Epidermal melanocyte (primary cell): ENCODE measurements at regions not wholly inside any gene's neighbourhood (a gene's known extent, or its start where the extent isn't known, plus 50 kb on each side); places are given as distances from the start of the nearest gene placed in this dataset.
"Not testable (repeated sequence)": the region's sequence is repeated elsewhere in the genome, so short reads cannot be mapped to it uniquely, and the experiment has no call there.

ENCODE experiments used
- DNase-seq: peaks from one replicate; pipeline ENCODE4 v3.0.0; 2011; ENCODE audit warnings: low spot score; ENCODE audit not compliant: insufficient read length

DNA sequence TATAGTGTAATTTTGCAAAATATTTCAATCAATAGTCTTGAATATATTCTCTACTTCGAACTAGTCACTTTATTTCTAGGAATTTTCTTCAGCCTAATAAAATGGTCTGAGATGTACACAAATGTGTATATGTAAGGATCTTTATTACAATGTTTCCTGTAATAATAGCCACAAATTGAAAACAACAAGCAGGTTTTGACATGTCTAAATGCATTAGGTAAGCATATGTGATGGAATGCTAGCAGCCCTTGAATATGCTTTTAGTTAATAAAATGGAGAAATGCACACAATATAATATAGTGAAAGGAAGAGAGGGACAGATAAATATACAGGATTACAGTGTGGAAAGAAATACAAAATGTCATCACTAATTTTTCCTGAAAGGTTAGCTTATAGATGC, 196.5 kb upstream of the IRX5 start:
- DNase-seq: no peak

DNA sequence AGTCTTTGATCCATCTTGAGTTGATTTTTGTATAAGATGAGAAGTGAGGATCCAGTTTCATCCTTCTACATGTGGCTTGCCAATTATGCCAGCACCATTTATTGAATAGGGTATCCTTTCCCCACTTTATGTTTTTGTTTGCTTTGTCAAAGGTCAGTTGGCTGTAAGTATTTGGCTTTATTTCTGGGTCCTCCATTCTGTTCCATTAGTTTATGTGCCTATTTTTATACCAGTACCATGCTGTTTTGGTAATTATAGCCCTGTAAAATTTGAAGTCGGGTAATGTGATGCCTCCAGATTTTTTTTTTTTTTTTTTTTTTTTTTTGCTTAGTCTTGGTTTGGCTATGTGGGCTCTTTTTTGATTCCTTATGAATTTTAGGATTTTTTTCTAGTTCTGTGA, 203.0 kb upstream of the IRX5 start:
- not testable (repeated sequence) for DNase-seq

DNA sequence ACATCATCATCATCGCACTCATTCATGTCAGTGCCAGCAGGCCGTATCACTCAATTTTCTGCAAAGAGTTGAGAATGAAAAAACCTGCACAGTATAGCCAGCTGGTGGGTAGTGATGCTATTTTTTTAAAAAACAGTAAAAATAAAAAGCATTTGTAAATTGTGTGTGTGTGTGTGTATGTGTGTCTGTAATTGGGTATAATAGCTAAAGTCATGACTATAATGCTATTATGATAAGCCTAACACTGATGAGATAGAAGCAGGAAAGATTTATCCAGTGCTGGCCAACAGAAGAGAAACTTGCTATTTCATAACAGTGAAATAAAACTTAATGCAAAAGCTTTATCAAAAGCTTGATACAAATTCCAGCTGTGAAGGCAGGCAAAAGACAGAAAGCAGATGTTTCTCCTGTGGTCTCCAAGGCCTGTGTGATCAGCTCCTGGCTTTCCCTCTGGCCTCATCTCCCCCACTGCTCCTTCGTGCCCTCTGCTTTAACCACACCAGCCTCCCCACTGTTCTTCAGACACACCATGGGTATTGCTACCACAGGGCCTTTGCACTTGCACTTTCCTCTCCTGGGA, 206.2 kb upstream of the IRX5 start:
- no peak for DNase-seq

DNA sequence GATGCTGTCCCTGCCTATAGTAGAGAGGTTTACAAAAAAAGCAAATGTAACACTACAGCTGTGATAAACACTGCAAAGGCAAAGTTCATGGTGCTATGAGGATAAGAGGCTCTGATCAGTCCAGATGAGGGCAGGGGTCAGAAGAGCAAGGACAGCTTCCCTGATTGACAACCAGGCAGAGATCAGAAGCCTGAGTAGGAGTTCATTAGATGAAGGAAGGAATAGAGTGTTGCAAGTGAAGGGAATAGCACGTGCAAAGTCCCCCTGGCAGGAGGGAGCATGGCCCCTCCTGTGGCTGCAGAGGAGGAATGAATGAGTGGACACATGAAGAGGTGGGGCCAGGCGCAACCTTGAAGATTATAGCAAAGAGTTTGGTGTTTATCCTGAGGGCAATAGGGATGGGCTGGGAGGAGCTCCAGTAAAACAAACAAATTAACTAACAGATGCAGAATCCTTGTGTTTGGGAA, 208.4 kb upstream of the IRX5 start:
- no peak for DNase-seq

DNA sequence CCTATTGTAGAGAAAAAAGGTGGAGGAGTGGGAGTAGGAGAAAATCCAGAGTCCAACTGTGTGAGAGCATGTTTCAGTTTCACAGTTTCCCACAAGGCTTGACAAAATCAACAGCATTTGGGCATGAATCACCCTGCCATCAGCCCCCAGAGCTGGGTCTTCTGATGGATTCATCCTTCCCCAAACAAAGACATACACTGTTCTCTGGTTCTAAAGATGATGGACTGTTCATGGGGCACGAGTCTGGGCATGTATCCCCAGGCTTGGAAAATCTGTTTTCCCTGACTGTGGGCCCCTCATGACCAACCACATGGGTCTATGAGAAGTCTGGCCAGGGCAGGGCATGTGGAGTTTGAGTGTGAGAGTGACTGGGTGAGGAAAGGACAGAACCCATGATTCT, 210.4 kb upstream of the IRX5 start:
- peak; percentile 71 for DNase-seq

DNA sequence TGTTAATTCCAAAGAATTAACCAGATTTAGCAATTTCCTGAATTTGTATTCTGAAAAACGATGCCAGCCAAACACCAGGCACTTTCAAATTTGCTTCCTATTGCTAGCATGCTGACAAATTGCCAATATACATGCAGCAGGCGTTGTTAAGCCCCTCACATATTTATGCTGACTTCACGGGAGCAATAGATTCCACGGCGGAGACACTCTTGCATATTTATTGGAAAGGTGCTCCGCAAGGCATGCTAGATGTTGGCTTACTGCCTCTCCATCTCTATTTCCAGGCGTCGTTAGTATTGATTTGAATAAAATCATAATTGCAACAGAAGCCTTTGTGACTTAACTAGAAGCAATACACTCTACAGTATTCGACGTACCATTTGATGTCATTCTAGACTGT, 211.0 kb upstream of the IRX5 start:
- no peak for DNase-seq

DNA sequence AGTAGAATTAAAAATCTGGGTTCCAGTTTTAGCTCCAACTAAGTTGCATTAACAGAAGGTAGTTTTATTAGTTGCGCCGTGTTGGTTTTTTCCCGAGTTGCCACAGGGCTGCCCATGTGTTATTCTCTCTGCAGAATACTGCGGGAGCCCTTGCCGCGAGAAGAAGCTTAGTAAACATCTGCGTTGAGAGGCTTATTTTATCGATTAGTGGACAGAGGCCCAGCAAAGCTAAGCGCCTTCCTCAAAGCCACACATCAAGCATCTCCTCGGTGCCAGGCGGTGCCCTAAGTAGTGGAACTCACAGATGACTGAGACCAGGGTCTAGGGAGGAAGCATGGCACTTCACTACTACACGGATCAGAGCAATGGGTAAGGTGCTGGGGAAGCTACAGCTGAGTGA, 212.3 kb upstream of the IRX5 start:
- DNase-seq: no peak

DNA sequence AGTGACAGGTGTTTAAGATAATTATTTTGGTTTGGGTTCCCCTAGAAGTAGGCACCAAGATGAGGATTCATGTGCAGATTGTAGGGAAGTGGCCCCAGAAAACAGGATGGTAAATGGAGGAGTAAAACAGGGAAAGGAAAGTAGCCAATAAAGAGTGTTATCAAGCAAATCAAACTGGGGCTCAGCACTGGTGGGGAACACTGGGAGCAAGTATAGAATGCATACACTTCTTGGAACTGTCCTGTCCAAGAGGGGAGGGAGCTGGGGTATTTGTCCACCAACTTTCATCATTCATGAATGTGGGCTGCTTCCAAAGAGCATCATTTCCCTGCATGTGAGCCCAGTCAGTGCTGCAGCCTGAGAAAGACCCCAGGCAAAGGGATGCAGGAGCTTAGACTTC, 215.7 kb upstream of the IRX5 start:
- no peak for DNase-seq

DNA sequence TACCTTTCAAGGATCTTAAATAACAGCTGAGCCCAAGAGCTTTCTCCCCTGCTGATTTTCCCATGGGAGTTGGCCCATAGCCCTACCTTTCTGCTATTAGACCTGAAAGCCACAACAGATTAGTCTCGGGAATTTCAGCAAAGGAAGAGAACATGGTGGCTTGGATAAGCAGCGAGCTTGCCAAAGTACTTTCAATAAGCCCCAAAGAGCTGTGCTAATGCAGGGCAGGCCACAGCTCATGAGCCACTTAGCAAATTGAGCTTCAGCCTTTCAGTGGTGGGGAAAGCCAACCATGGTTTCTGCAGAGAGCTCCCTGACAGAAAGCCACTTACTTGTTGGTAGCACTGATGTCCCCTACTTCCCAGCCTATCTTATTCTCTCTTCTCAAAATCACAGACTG, 217.8 kb upstream of the IRX5 start:
- DNase-seq: no peak

DNA sequence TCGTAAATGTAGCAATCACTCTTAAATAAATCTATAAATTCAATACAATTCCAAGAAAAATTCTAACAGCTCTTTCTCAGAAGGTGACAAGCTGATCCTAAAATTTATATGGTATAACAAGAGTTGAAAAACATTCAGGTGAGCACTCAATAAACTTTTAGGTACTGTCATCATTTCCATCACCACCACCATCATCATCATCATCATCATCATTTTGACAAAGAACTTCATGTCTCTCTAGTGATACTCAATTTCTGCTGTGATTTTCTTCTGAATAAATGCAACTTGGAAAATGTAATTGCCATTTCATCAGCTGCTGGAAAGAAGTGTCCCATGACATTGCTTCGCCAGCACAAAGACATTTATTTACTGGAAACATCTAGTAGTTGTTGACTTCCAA, 222.9 kb upstream of the IRX5 start:
- DNase-seq: no peak

DNA sequence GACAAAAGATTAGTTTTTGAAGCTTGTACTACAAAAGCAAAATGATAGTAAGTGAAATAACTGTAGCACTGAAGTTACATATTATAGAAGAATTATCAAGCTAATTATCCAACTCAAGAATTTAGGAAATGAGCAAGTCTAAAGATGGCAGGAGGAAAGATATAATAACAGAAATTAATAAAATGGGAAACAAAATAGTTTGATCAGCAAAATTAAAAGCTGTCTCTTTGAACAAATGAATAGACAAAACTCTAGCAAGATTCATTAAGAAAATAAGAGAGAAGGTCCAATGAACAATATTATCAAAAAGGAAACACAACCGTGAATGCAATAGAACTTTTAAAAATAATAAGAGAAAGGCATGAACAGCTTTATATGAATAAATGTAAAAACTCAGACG, 224.3 kb upstream of the IRX5 start:
- no peak for DNase-seq

DNA sequence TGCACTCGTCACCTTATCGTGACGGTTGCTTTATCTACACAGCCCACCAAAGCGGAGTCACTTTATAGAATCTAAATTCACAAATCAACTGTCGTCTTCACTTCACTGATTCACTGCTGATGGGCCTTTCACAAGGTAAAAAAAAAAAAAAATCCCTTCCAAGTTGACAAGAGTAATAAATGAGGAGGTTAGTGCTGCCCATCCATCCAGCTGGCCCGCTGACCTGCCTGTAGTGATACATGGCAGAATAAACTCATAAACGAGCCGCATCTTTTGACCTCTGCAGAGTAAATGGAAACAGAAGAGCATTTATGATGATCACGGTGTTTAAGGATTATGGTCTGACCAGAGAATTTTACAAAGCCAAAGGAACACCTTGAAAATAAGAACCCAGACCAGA, 227.3 kb upstream of the IRX5 start:
- no peak for DNase-seq

DNA sequence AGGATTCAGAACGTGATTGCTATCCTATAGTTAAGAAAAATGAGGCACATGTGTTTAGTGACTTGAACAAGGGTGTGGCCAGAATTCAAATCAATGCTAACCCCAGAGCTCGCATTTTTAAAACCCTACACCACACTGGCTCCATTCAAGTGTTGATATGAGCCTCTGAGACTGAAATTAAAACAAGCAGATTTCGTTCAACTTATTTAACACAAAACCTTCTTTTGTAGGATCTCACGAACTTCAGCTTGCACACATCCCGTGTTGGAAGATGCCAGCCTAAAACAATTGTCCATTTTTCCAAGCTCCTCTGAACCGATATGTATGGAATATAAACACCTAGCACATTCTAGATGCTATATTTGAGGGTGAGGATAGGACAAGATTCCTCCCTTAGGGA, 231.0 kb upstream of the IRX5 start:
- DNase-seq: no peak

DNA sequence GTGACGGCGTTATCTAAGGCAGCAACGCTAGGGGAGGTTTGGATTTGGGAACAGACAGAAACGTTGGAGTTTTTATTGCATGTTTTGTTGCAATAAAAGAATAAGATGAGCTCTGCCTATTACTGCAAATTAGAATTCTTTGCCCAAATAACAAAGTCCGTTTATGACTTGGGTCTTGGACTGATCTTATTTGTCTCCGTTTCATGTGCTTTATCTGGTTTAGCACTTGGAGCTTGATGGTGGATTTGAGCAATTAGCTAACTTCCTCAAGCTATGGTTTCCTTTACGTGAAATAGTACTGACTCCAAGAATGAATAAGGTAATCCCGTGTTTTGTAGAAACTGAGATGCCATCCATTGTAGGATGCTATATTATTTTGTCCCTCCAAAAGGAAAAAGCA, 233.0 kb upstream of the IRX5 start:
- no peak for DNase-seq

DNA sequence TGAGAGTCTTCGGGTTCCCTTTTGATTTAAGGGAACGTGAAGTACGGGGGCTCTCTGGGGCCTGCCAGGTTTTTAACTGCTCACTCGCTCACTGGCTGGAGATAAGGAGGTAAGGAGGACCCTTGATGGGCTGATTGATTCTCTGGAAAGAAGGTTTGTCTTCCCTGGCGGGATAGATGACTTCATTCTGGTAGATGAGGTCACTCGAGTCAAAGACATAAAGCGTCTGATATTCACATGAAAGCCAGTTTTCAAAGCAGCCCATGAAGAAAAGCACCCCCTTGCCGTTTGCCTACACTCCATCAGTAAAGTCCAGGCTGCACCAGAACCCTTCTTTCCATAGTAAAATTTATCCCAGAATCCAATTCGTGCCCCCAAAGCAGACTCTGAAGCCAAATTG, 233.7 kb upstream of the IRX5 start:
- no peak for DNase-seq

DNA sequence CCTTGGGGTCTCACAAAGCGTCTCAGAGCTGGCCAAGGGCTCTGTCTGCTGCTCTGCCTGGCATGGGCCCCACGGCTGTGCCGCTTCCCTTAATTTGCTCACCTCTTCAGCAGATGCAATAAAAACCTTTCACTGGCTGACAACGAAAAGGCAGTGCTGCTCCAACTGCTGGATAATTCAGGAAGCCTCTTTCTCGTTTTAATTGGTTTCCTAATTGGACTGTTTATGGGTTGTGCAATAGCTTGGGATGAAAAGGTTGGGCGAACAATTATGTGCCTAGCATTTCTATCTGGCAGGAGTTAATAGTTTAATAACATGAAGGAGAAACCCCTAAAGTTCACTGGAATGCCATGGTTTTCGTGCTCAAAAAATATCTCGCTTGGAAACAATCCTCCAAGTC, 234.1 kb upstream of the IRX5 start:
- no peak for DNase-seq

DNA sequence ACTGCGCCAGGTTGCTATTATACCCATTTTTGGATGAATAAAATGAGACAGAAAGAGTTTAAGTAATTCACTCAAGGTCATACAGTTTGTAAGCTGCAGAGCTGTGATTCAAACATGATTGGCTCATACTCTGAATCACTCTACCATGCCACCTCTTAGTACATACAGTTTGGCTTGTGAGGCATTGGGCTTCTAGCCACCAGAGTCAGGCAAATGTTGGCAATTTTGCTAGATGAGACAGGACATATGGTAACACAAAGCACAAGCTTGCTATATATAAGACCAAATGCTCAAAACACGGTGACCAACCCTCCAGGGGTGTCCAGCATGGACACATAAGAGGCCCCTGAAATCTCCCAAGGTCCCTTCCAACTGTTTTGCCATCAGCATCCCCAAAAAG, 236.0 kb upstream of the IRX5 start:
- DNase-seq: no peak

DNA sequence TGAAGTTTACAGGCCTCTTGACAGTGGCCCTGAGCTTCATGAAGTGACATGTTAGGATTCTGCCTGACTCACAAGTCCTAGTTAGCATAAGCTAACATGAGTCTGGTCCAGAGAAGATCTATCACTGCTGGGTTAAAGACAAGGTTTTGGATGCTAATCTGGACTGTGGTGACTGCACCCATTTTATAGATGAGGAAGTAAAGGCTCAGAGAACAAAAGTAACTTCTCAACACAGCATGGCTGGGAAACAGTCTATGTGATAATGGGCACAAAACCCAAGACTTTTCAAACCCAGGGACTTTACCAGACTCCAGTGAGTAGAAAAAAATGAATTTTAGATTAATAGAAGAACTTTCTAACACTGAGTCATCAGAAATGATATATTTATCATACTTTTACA, 236.8 kb upstream of the IRX5 start:
- no peak for DNase-seq

DNA sequence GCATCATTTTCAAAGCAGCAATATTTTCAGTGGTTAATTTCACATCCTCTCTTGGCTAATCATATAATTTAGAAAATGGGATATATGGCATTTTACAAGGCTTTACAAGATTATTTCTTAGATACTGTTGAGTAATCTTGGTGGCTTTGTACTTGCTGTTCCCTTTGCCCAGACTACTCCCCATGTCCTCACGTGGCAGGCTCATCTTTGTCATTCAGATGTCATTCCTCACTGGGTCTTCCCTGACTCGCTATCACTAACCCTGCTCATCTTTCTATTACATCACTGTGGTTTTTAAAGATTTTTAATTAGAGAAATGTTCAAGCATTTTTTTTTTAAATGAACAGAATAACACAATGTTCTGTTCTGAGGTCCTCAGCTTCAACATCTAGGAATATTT, 240.0 kb upstream of the IRX5 start:
- DNase-seq: no peak

DNA sequence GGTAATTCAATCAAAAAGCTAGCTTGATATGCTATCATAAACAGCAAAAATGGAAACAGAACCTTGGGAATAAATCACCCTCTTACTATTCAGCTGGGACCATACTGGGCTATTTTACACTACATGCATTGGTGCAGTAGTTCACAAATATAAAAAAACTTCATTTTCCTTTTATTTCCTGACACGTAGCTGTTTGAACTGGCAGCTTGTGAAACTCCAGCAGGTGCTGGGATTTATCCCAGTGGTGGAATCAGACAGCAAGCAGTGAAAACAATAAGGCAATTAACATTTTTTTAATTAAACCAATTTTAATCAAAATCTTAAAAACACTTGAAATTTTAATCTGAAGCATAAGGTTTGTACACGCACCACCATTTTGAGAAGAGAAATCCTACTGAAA, 240.4 kb upstream of the IRX5 start:
- no peak for DNase-seq

DNA sequence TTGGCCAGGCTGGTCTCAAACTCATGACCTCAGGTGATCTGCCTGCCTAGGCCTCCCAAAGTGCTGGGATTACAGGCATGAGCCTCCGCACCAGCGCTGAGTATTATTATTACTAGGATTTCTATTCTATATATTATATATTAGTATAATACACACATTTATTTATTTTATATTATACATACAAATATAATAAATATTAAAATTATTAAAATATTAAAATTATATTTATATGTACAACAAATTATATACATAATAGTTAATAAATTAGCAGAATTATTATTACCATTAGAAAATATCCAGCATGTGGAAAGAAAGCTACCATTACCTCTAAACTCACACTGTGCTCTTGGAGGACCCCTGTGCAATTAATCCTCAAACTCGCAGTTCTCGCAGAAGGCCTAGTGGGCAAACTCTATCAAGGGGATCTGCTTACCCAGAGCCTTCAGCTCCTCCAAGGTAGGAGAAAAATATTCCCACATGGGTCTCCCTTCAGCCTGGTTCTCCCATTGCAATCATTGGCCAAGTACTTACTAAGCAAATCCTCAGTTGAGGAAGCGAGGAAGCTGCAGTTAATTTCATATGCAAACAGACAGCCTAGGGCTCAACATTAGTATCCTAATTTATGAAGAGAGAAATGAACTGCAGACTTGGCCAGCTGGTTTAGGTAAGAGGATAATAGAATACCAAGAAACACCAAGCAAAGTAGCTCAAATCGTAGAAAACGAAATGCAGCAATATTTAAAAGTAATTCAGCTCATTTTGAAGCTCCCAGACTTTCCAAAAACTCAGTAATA, 241.4 kb upstream of the IRX5 start:
- DNase-seq: no peak

DNA sequence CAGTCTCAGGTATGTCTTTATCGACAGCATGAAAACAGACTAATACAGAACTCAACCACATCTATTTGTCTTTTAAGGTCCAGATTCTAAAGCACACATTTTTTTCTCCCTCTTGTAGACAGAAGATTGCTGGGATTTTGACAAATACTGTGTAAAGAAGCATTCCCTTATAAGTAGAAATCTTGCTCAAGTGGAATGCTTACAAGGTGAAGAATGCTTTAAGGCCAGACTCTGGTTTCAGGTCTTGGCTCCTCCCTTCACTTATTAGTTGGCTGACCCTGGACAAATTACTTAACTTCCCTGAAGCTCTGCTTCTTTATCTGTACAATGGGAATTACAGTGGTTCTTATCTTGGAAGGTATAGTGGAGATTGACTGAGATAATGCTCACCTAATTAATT, 242.3 kb upstream of the IRX5 start:
- no peak for DNase-seq
